H1 (cell line): ENCODE measurements at regions not wholly inside any gene's neighbourhood (a gene's known extent, or its start where the extent isn't known, plus 50 kb on each side); places are given as distances from the start of the nearest gene placed in this dataset.
A peak's percentile ranks its signal among the peaks of the same experiment; 100 is the strongest.

Experiments used
- CTCF ChIA-PET: fragments of 300-600 bp; sonication (Branson Sonifier 250); formaldehyde crosslinking; loops from one replicate; lab custom pipeline; 2021; ENCODE audit not compliant: partially characterized antibody; lab: Charles Lee
- POLR2A ChIA-PET: fragments of 300-600 bp; sonication (Branson Sonifier 250); formaldehyde crosslinking; loops from one replicate; lab custom pipeline; 2021; ENCODE audit warnings: inconsistent platforms; ENCODE audit not compliant: partially characterized antibody; lab: Charles Lee
- DNase-seq, 2 experiments: peaks; one replicate each; pipeline versions ENCODE4 v3.0.0 to v3.0.0-alpha.2; 2010 to 2022; ENCODE audit warnings: low spot score in 2 of 2, low read depth in 1 of 2, mixed read lengths in 1 of 2
- FAIRE-seq: peaks from 2 replicates; lab custom pipeline; 2011; peaks lifted over from hg19 to GRCh38; lab: Jason Lieb, UNC
- H2AFZ ChIP-seq: 2 replicates; pipeline ENCODE4 v1.8.1; 2012; ENCODE audit warnings: low read length, inconsistent platforms
- H2AK5ac ChIP-seq: 2 replicates; pipeline ENCODE4 v1.6.1; 2013; ENCODE audit warnings: low read depth, low read length
- H2BK120ac ChIP-seq: replicated peaks from 2 replicates; pipeline ENCODE3; 2013; ENCODE audit warnings: low read depth, low read length, inconsistent platforms
- H2BK12ac ChIP-seq: 2 replicates; pipeline ENCODE4 v1.6.1; 2013; ENCODE audit warnings: low read depth, low read length
- H2BK15ac ChIP-seq: 2 replicates; pipeline ENCODE4 v1.6.1; 2013; ENCODE audit warnings: low read length
- H2BK20ac ChIP-seq: 2 replicates; pipeline ENCODE4 v1.6.1; 2013; ENCODE audit warnings: low read length
- H2BK5ac ChIP-seq: 2 replicates; pipeline ENCODE4 v1.6.1; 2013; ENCODE audit warnings: low read depth, low read length
- H3K14ac ChIP-seq: 2 replicates; pipeline ENCODE4 v1.6.1; 2013; ENCODE audit warnings: inconsistent platforms; ENCODE audit not compliant: insufficient read length
- H3K18ac ChIP-seq: 2 replicates; pipeline ENCODE4 v1.6.1; 2013; ENCODE audit warnings: low read length; ENCODE audit errors: extremely low read depth
- H3K23ac ChIP-seq: 2 replicates; pipeline ENCODE4 v1.6.1; 2013; ENCODE audit warnings: inconsistent platforms; ENCODE audit not compliant: insufficient read length
- H3K23me2 ChIP-seq: 2 replicates; pipeline ENCODE4 v1.6.1; 2013; ENCODE audit warnings: low read depth, low read length
- H3K27ac ChIP-seq: 2 replicates; pipeline ENCODE4 v1.6.1; 2011; ENCODE audit warnings: low read depth, low read length, inconsistent platforms
- H3K27me3 ChIP-seq, 4 experiments: replicated peaks in 1 of 4; 1 replicate in 1 of 4; 2 replicates in 3 of 4; pipeline versions ENCODE4 v1.6.1 to v1.8.1; 2011 to 2013; ENCODE audit warnings: low read length in 3 of 4, mild to moderate bottlenecking in 3 of 4, inconsistent platforms in 2 of 4, mixed read lengths in 2 of 4, moderate library complexity in 1 of 4; ENCODE audit not compliant: control insufficient read depth in 3 of 4, insufficient read depth in 3 of 4; ENCODE audit errors: extremely low read depth in 1 of 4
- H3K36me3 ChIP-seq, 4 experiments: 2 replicates each; pipeline versions ENCODE4 v1.6.1 to v1.8.1; 2011 to 2013; ENCODE audit warnings: mild to moderate bottlenecking in 4 of 4, low read length in 3 of 4, moderate library complexity in 2 of 4, control low read depth in 1 of 4, inconsistent platforms in 1 of 4; ENCODE audit not compliant: insufficient read depth in 4 of 4, control insufficient read depth in 2 of 4
- H3K4ac ChIP-seq: replicated peaks from 2 replicates; pipeline ENCODE3; 2013; ENCODE audit warnings: low read length, low read depth, mixed read lengths, inconsistent platforms; ENCODE audit not compliant: insufficient read length
- H3K4me1 ChIP-seq, 4 experiments: replicated peaks in 1 of 4; 1 replicate in 1 of 4; 2 replicates in 3 of 4; pipeline versions ENCODE4 v1.6.1 to v1.8.1; 2011 to 2013; ENCODE audit warnings: low read length in 3 of 4, inconsistent platforms in 2 of 4, mixed read lengths in 1 of 4; ENCODE audit not compliant: insufficient read depth in 4 of 4, control insufficient read depth in 3 of 4
- H3K4me2 ChIP-seq, 2 experiments: 2 replicates each; pipeline versions ENCODE4 v1.6.1 to v1.8.1; 2011 to 2013; ENCODE audit warnings: low read depth in 2 of 2, low read length in 2 of 2, control low read depth in 1 of 2, inconsistent platforms in 1 of 2, mild to moderate bottlenecking in 1 of 2; ENCODE audit not compliant: insufficient read depth in 1 of 2
- H3K4me3 ChIP-seq, 4 experiments: fragments of 200-600, 300-600 bp in 1 of 4; sonication (generic), shearing (Covaris generic), sonication (Bioruptor Twin) in 1 of 4; 2 replicates each; pipeline versions ENCODE4 v1.5.1 to v1.8.1; 2011 to 2016; ENCODE audit warnings: low read length in 4 of 4, low read depth in 3 of 4, control low read depth in 2 of 4, inconsistent platforms in 2 of 4, mild to moderate bottlenecking in 2 of 4, mixed read lengths in 1 of 4, moderate library complexity in 1 of 4; ENCODE audit not compliant: insufficient read depth in 2 of 4; ENCODE audit errors: extremely low read depth in 1 of 4
- H3K56ac ChIP-seq: replicated peaks from 2 replicates; pipeline ENCODE3; 2013; ENCODE audit warnings: low read depth, mild to moderate bottlenecking, mixed read lengths, low read length, inconsistent platforms; ENCODE audit not compliant: insufficient read length
- H3K79me1 ChIP-seq: 2 replicates; pipeline ENCODE4 v1.6.1; 2013; ENCODE audit warnings: low read depth, low read length, control low read depth
- H3K79me2 ChIP-seq, 2 experiments: 2 replicates each; pipeline versions ENCODE4 v1.6.1 to v1.8.1; 2012 to 2013; ENCODE audit warnings: low read length in 2 of 2, mild to moderate bottlenecking in 2 of 2, inconsistent platforms in 1 of 2; ENCODE audit not compliant: insufficient read depth in 2 of 2, control insufficient read depth in 1 of 2
- H3K9ac ChIP-seq, 4 experiments: replicated peaks in 1 of 4; 1 replicate in 1 of 4; 2 replicates in 3 of 4; pipeline versions ENCODE4 v1.6.1 to v1.8.1; 2011 to 2013; ENCODE audit warnings: low read depth in 3 of 4, low read length in 3 of 4, control low read depth in 2 of 4, mild to moderate bottlenecking in 2 of 4, moderate library complexity in 2 of 4, inconsistent platforms in 1 of 4; ENCODE audit errors: extremely low read depth in 1 of 4
- H3K9me3 ChIP-seq, 2 experiments: 2 replicates each; pipeline versions ENCODE4 v1.6.1 to v1.8.1; 2012 to 2013; ENCODE audit warnings: mild to moderate bottlenecking in 2 of 2, moderate library complexity in 2 of 2, control low read depth in 1 of 2, inconsistent platforms in 1 of 2, low read depth in 1 of 2, low read length in 1 of 2, mixed read lengths in 1 of 2; ENCODE audit not compliant: insufficient read depth in 2 of 2
- H4K20me1 ChIP-seq, 2 experiments: replicated peaks in 1 of 2; 2 replicates each; pipeline versions ENCODE3 to v1.8.1; 2011 to 2013; ENCODE audit warnings: inconsistent platforms in 2 of 2, low read length in 2 of 2, mild to moderate bottlenecking in 1 of 2; ENCODE audit not compliant: insufficient read depth in 2 of 2, control insufficient read depth in 1 of 2
- H4K5ac ChIP-seq: 2 replicates; pipeline ENCODE4 v1.6.1; 2013; ENCODE audit warnings: low read length, low read depth, mixed read lengths, inconsistent platforms; ENCODE audit not compliant: insufficient read length
- H4K8ac ChIP-seq: 2 replicates; pipeline ENCODE4 v1.8.0; 2013; ENCODE audit warnings: mild to moderate bottlenecking, moderate library complexity, low read length, inconsistent platforms; ENCODE audit not compliant: insufficient read depth; ENCODE audit errors: extremely low read depth
- H4K91ac ChIP-seq: replicated peaks from 2 replicates; pipeline ENCODE3; 2013; ENCODE audit warnings: low read length, mixed read lengths, inconsistent platforms; ENCODE audit not compliant: insufficient read length
- BRCA1 ChIP-seq: IDR thresholded peaks from 2 replicates; pipeline ENCODE4 v1.6.1; 2012; ENCODE audit warnings: low read depth, low read length, improper control_type of control experiment
- CEBPB ChIP-seq: IDR thresholded peaks from 2 replicates; pipeline ENCODE4 v1.6.1; 2012; ENCODE audit warnings: low read depth, low read length
- CTBP2 ChIP-seq: IDR thresholded peaks from 2 replicates; pipeline ENCODE4 v1.7.0; 2011; ENCODE audit warnings: borderline replicate concordance, mild to moderate bottlenecking, moderate library complexity, mixed read lengths, low read length; ENCODE audit not compliant: insufficient read depth, insufficient read length
- EP300 ChIP-seq, 2 experiments: IDR thresholded peaks; 1 replicate in 1 of 2; 2 replicates in 1 of 2; pipeline ENCODE4 v1.6.1; 2011 to 2012; ENCODE audit warnings: low read depth in 2 of 2, low read length in 2 of 2, mild to moderate bottlenecking in 2 of 2, borderline replicate concordance in 1 of 2, inconsistent platforms in 1 of 2, moderate library complexity in 1 of 2
- KDM1A ChIP-seq: fragments of 200-600, 300-600 bp; sonication (generic); IDR thresholded peaks from 2 replicates; pipeline ENCODE4 v1.7.1; 2016; ENCODE audit warnings: mild to moderate bottlenecking, low read length, borderline replicate concordance
- MAFK ChIP-seq: IDR thresholded peaks from 2 replicates; pipeline ENCODE4 v1.6.1; 2012; ENCODE audit warnings: low read depth, mild to moderate bottlenecking, improper control_type of control experiment, low read length
- PHF8 ChIP-seq: fragments of 200-600 bp; sonication (generic); conservative IDR thresholded peaks from 2 replicates; pipeline ENCODE4 v1.7.1; 2012; ENCODE audit warnings: low read depth, mild to moderate bottlenecking, inconsistent platforms, low read length, moderate library complexity
- POU5F1 ChIP-seq: IDR thresholded peaks from 2 replicates; pipeline ENCODE4 v1.6.1; 2011; ENCODE audit warnings: low read depth, mild to moderate bottlenecking, low read length, moderate library complexity
- RNF2 ChIP-seq: fragments of 200-900, 300-1000 bp; sonication (generic); IDR thresholded peaks from 2 replicates; pipeline ENCODE4 v1.7.1; 2016; ENCODE audit warnings: borderline replicate concordance, low read depth, mild to moderate bottlenecking, antibody characterized with exemption, low read length; ENCODE audit not compliant: poor library complexity, severe bottlenecking; ENCODE audit errors: missing control alignments
- SIRT6 ChIP-seq: IDR thresholded peaks from one replicate; pipeline ENCODE4 v1.7.1; 2012; ENCODE audit warnings: low read length, inconsistent platforms
- SIX5 ChIP-seq: IDR thresholded peaks from 2 replicates; pipeline ENCODE4 v1.6.1; 2011; ENCODE audit warnings: mild to moderate bottlenecking, low read depth, low read length
- TF ChIP-seq, protein P1 (sequence below): IDR thresholded peaks from 2 replicates; pipeline ENCODE4 v1.6.1; 2012; ENCODE audit warnings: low read length, inconsistent platforms
- TF ChIP-seq, protein P2 (sequence below): IDR thresholded peaks from 2 replicates; pipeline ENCODE4 v1.6.1; 2012; ENCODE audit warnings: inconsistent platforms

DNA sequence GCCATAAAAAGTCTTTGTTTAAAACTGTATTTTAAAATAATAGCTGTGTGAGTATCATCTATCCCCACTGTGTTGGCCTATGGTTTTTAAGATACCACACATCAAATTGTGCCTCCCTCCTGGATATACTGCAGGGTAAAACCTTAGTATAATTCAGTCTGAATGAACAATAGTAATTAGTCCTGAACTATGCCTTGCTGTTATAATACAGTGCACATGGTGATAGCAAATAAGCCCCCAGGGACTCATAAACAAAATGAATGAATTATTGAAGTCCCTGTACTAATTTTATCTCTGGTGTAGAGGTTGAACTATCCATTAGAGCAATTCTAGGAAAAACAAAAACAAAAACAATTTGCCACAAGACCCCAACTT lies 142.7 kb upstream of the ADAMTSL1 start:
- Histone ChIP-seq H2BK120ac (no peak overlapping the region), H2BK12ac (no peak overlapping the region), H3K4me1 (peaks cover 0 to 2% (median under 1%) of the 10 kb centered on the region in 4 experiments; a peak in 3 of 7 replicates), H2BK5ac (no peak overlapping the region), H3K79me2 (no peaks in the 10 kb centered on the region), H4K91ac (no peak overlapping the region), H3K56ac (no peak overlapping the region), H3K27ac (no peak overlapping the region), H2BK20ac (no peak overlapping the region), H2AFZ (0 out of 2 replicates have a peak overlapping the region, but pooled peaks have one; percentile 25), H4K20me1 (no peaks in the 10 kb centered on the region), H3K9ac (no peak overlapping the region), H4K8ac (no peak overlapping the region), H3K18ac (no peak overlapping the region), H3K23me2 (no peaks in the 10 kb centered on the region), H3K4me3 (no peak overlapping the region), H3K79me1 (no peaks in the 10 kb centered on the region), H3K9me3 (no peaks in the 10 kb centered on the region), H3K4ac (no peak overlapping the region), H2BK15ac (no peak overlapping the region), H3K14ac (no peak overlapping the region), H3K23ac (no peak overlapping the region), H3K27me3 (no peaks in the 10 kb centered on the region), H4K5ac (no peak overlapping the region), H3K36me3 (no peaks in the 10 kb centered on the region), H3K4me2 (no peak overlapping the region), H2AK5ac (no peak overlapping the region)
- DNase-seq (no peak), FAIRE-seq (no peak)
- ChIA-PET CTCF (interaction anchor here (1.0 kb wide), 1 partner anchor 107 kb away, joined by 4 read pairs; no protein-coding TSS in a partner anchor), POLR2A (no interaction called here)
- no peak for TF ChIP-seq MAFK
- TF ChIP-seq, protein P1, sequence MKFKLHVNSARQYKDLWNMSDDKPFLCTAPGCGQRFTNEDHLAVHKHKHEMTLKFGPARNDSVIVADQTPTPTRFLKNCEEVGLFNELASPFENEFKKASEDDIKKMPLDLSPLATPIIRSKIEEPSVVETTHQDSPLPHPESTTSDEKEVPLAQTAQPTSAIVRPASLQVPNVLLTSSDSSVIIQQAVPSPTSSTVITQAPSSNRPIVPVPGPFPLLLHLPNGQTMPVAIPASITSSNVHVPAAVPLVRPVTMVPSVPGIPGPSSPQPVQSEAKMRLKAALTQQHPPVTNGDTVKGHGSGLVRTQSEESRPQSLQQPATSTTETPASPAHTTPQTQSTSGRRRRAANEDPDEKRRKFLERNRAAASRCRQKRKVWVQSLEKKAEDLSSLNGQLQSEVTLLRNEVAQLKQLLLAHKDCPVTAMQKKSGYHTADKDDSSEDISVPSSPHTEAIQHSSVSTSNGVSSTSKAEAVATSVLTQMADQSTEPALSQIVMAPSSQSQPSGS, result no peak
- TF ChIP-seq, protein P2, sequence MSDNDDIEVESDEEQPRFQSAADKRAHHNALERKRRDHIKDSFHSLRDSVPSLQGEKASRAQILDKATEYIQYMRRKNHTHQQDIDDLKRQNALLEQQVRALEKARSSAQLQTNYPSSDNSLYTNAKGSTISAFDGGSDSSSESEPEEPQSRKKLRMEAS, result no peak
- TF ChIP-seq EP300 (IDR thresholded peaks at IDR 0.05; ENCODE audit: borderline replicate concordance in 1 of 2, low read depth in 2 of 2, low read length in 2 of 2), result no peak
- TF ChIP-seq CTBP2, result no peak
- TF ChIP-seq PHF8, result no peak
- TF ChIP-seq BRCA1, result no peak
- TF ChIP-seq KDM1A, result no peak
- TF ChIP-seq RNF2, result no peak
- TF ChIP-seq CEBPB, result no peak
- TF ChIP-seq SIX5, result no peak
- TF ChIP-seq POU5F1, result no peak
- no peak for TF ChIP-seq SIRT6
